SK-N-SH treated with all-trans-retinoic acid at 6 μM for 48 hours (cell line): ENCODE measurements at regions not wholly inside any gene's neighbourhood (a gene's known extent, or its start where the extent isn't known, plus 50 kb on each side); places are given as distances from the start of the nearest gene placed in this dataset.

ENCODE experiments used
- ATAC-seq: fragments of 200-7000 bp; cut with Tn5 transposase; 3 replicates; pipeline ENCODE4 v1.9.1; 2020; ENCODE audit warnings: mild to moderate bottlenecking, moderate library complexity
- ARNTL ChIP-seq: fragments of 450-650 bp; formaldehyde crosslinking; IDR thresholded peaks from 2 replicates; pipeline ENCODE4 v1.5.0; 2020; ENCODE audit warnings: low read depth, mild to moderate bottlenecking, moderate library complexity, borderline replicate concordance
- BACH2 ChIP-seq: fragments of 250-450 bp; sonication (Bioruptor Pico); IDR thresholded peaks from 2 replicates; pipeline ENCODE4 v1.9.0; 2021; ENCODE audit warnings: mild to moderate bottlenecking, borderline replicate concordance
- CREB5 ChIP-seq: fragments of 250-450 bp; sonication (Bioruptor Pico); IDR thresholded peaks from 2 replicates; pipeline ENCODE4 v1.5.1; 2020; ENCODE audit warnings: low read depth, mild to moderate bottlenecking, moderate library complexity
- CSDC2 ChIP-seq: fragments of 250-450 bp; sonication (Bioruptor Pico); IDR thresholded peaks from 2 replicates; pipeline ENCODE4 v1.5.0; 2020; ENCODE audit warnings: mild to moderate bottlenecking, moderate library complexity
- CSRNP3 ChIP-seq: fragments of 250-450 bp; sonication (Bioruptor Pico); IDR thresholded peaks from 2 replicates; pipeline ENCODE4 v1.5.1; 2021; ENCODE audit warnings: mild to moderate bottlenecking, moderate library complexity
- ESRRG ChIP-seq: fragments of 250-450 bp; sonication (Bioruptor Pico); IDR thresholded peaks from 2 replicates; pipeline ENCODE4 v1.6.1; 2021; ENCODE audit warnings: mild to moderate bottlenecking
- GLIS3 ChIP-seq: fragments of 250-450 bp; sonication (Bioruptor Pico); IDR thresholded peaks from 2 replicates; pipeline ENCODE4 v1.5.0; 2020; ENCODE audit warnings: mild to moderate bottlenecking, moderate library complexity
- ISL1 ChIP-seq: fragments of 250-450 bp; sonication (Bioruptor Pico); IDR thresholded peaks from 2 replicates; pipeline ENCODE4 v2.1.2; 2022; ENCODE audit warnings: mild to moderate bottlenecking, moderate library complexity
- OSR1 ChIP-seq: fragments of 250-450 bp; sonication (Bioruptor Pico); IDR thresholded peaks from 2 replicates; pipeline ENCODE4 v1.8.0; 2022; ENCODE audit warnings: moderate library complexity, mild to moderate bottlenecking, inconsistent platforms
- POU6F1 ChIP-seq: fragments of 250-450 bp; sonication (Bioruptor Pico); IDR thresholded peaks from 2 replicates; pipeline ENCODE4 v1.8.0; 2021; ENCODE audit warnings: low read depth, mild to moderate bottlenecking, moderate library complexity, borderline replicate concordance
- PPARA ChIP-seq: fragments of 250-450 bp; sonication (Bioruptor Pico); IDR thresholded peaks from 2 replicates; pipeline ENCODE4 v1.5.0; 2020; ENCODE audit warnings: mild to moderate bottlenecking, borderline replicate concordance
- RARB ChIP-seq: fragments of 250-450 bp; sonication (Bioruptor Pico); IDR thresholded peaks from 2 replicates; pipeline ENCODE4 v1.8.0; 2021; ENCODE audit warnings: mild to moderate bottlenecking, moderate library complexity
- SNAI2 ChIP-seq: fragments of 250-450 bp; sonication (Bioruptor Pico); IDR thresholded peaks from 2 replicates; pipeline ENCODE4 v1.5.0; 2020; ENCODE audit warnings: mild to moderate bottlenecking, moderate library complexity
- TCF4 ChIP-seq: fragments of 250-450 bp; sonication (Bioruptor Pico); IDR thresholded peaks from 2 replicates; pipeline ENCODE4 v1.8.0; 2021; ENCODE audit warnings: mild to moderate bottlenecking, moderate library complexity, borderline replicate concordance
- TOX ChIP-seq: fragments of 250-450 bp; sonication (Bioruptor Pico); IDR thresholded peaks from 2 replicates; pipeline ENCODE4 v1.8.0; 2021; ENCODE audit warnings: mild to moderate bottlenecking, moderate library complexity, borderline replicate concordance
- ZC3H10 ChIP-seq: fragments of 250-450 bp; sonication (Bioruptor Pico); IDR thresholded peaks from 2 replicates; pipeline ENCODE4 v1.5.1; 2021; ENCODE audit warnings: mild to moderate bottlenecking, moderate library complexity
- ZFP3 ChIP-seq: fragments of 250-450 bp; sonication (Bioruptor Pico); IDR thresholded peaks from 2 replicates; pipeline ENCODE4 v1.5.0; 2020; ENCODE audit warnings: mild to moderate bottlenecking, moderate library complexity
- ZFP30 ChIP-seq: fragments of 450-650 bp; formaldehyde crosslinking; IDR thresholded peaks from 2 replicates; pipeline ENCODE4 v1.5.0; 2022; ENCODE audit warnings: mild to moderate bottlenecking, moderate library complexity
- ZNF70 ChIP-seq: fragments of 450-650 bp; formaldehyde crosslinking; IDR thresholded peaks from 2 replicates; pipeline ENCODE4 v1.5.0; 2020; ENCODE audit warnings: mild to moderate bottlenecking, moderate library complexity
- ZNF8 ChIP-seq: fragments of 450-650 bp; formaldehyde crosslinking; IDR thresholded peaks from 2 replicates; pipeline ENCODE4 v1.5.0; 2020; ENCODE audit warnings: mild to moderate bottlenecking, moderate library complexity
- TF ChIP-seq, protein P1 (sequence below): fragments of 250-450 bp; sonication (Bioruptor Pico); IDR thresholded peaks from 2 replicates; pipeline ENCODE4 v1.5.0; 2020; ENCODE audit warnings: mild to moderate bottlenecking, moderate library complexity

DNA sequence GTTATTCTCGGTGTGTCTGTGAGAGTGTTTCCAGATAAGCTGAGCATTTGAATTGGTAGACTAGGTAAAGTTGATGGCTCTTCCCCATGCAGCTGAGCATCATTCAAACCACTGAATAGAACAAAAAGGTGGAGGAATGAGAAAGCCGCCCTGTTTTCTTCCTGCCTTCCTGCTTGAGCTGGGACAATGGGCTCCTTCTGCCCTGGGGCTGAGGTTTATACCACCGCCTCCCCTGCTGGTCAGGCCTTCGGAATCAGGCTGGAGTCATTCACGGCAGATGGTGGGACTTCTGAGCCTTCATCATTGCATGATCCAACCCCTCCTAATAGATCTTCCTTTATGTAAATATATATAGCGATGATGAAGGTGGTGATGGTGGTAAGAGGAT is 124.9 kb downstream of the ANKRD60 start:
- ATAC-seq: no peak
- TF ChIP-seq ISL1 (CRISPR knock-in tag): no peak
- TF ChIP-seq ESRRG (CRISPR knock-in tag): no peak
- no peak for TF ChIP-seq RARB (CRISPR knock-in tag)
- TF ChIP-seq SNAI2 (CRISPR knock-in tag): no peak
- TF ChIP-seq ARNTL (CRISPR knock-in tag): no peak
- TF ChIP-seq OSR1 (CRISPR knock-in tag): no peak
- TF ChIP-seq, protein P1, sequence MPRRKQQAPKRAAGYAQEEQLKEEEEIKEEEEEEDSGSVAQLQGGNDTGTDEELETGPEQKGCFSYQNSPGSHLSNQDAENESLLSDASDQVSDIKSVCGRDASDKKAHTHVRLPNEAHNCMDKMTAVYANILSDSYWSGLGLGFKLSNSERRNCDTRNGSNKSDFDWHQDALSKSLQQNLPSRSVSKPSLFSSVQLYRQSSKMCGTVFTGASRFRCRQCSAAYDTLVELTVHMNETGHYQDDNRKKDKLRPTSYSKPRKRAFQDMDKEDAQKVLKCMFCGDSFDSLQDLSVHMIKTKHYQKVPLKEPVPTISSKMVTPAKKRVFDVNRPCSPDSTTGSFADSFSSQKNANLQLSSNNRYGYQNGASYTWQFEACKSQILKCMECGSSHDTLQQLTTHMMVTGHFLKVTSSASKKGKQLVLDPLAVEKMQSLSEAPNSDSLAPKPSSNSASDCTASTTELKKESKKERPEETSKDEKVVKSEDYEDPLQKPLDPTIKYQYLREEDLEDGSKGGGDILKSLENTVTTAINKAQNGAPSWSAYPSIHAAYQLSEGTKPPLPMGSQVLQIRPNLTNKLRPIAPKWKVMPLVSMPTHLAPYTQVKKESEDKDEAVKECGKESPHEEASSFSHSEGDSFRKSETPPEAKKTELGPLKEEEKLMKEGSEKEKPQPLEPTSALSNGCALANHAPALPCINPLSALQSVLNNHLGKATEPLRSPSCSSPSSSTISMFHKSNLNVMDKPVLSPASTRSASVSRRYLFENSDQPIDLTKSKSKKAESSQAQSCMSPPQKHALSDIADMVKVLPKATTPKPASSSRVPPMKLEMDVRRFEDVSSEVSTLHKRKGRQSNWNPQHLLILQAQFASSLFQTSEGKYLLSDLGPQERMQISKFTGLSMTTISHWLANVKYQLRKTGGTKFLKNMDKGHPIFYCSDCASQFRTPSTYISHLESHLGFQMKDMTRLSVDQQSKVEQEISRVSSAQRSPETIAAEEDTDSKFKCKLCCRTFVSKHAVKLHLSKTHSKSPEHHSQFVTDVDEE (CRISPR knock-in tag): no peak
- TF ChIP-seq PPARA (CRISPR knock-in tag): no peak
- no peak for TF ChIP-seq ZNF70
- no peak for TF ChIP-seq POU6F1
- TF ChIP-seq TCF4 (CRISPR knock-in tag): no peak
- TF ChIP-seq ZFP30: no peak
- TF ChIP-seq ZFP3 (CRISPR knock-in tag): no peak
- no peak for TF ChIP-seq TOX
- no peak for TF ChIP-seq CSRNP3 (CRISPR knock-in tag)
- TF ChIP-seq GLIS3 (CRISPR knock-in tag): no peak
- no peak for TF ChIP-seq CREB5 (CRISPR knock-in tag)
- TF ChIP-seq BACH2 (CRISPR knock-in tag): no peak
- TF ChIP-seq ZC3H10 (CRISPR knock-in tag): no peak
- no peak for TF ChIP-seq CSDC2 (CRISPR knock-in tag)
- TF ChIP-seq, all 23 proteins: peak for 0

GRCh38 chr20:58102744-58103516 is 125.5 kb downstream of the ANKRD60 start:
- TF ChIP-seq TCF4 (CRISPR knock-in tag) (no peak), POU6F1 (no peak), OSR1 (CRISPR knock-in tag) (no peak), CSDC2 (CRISPR knock-in tag) (no peak), RARB (CRISPR knock-in tag) (no peak), CREB5 (CRISPR knock-in tag) (no peak), ZNF8 (CRISPR knock-in tag) (no peak), ZC3H10 (CRISPR knock-in tag) (no peak), PPARA (CRISPR knock-in tag) (no peak), ESRRG (CRISPR knock-in tag) (no peak)
- TF ChIP-seq, protein P1 (CRISPR knock-in tag): no peak
- ATAC-seq: no peak
